ENCODE measurements at regions not wholly inside any gene's neighbourhood (a gene's known extent, or its start where the extent isn't known, plus 50 kb on each side); places are given as distances from the start of the nearest gene placed in this dataset.

DNA sequence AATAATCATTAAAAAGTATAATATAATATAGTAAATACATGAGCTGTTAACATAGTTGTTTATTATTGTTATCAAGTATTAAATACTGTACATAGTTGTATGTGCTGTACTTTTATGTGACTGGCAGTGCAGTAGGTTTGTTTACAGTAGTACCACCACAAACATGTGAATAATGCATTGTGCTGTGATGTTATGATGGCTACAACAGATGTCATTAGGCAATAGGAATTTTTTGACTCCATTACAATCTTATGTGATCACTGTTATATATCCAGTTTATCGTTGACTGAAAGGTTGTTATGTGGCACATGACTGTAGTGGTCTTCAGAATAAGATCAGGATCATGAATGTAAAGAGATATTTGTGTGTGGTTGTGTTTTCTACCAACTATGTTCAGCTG lies 577.8 kb downstream of the JRKL start (continued):
- TF ChIP-seq, protein P1, sequence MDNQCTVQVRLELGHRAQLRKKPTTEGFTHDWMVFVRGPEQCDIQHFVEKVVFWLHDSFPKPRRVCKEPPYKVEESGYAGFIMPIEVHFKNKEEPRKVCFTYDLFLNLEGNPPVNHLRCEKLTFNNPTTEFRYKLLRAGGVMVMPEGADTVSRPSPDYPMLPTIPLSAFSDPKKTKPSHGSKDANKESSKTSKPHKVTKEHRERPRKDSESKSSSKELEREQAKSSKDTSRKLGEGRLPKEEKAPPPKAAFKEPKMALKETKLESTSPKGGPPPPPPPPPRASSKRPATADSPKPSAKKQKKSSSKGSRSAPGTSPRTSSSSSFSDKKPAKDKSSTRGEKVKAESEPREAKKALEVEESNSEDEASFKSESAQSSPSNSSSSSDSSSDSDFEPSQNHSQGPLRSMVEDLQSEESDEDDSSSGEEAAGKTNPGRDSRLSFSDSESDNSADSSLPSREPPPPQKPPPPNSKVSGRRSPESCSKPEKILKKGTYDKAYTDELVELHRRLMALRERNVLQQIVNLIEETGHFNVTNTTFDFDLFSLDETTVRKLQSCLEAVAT (IDR thresholded peaks at IDR 0.05) = no peak
- TF ChIP-seq EP300 (IDR thresholded peaks at IDR 0.05; ENCODE audit: borderline replicate concordance in 1 of 2, control insufficient read depth in 1 of 2, low read depth in 2 of 2, low read length in 2 of 2) (no peak), CHD2 (IDR thresholded peaks at IDR 0.05; ENCODE audit: borderline replicate concordance, low read depth, low read length) (no peak)

DNA sequence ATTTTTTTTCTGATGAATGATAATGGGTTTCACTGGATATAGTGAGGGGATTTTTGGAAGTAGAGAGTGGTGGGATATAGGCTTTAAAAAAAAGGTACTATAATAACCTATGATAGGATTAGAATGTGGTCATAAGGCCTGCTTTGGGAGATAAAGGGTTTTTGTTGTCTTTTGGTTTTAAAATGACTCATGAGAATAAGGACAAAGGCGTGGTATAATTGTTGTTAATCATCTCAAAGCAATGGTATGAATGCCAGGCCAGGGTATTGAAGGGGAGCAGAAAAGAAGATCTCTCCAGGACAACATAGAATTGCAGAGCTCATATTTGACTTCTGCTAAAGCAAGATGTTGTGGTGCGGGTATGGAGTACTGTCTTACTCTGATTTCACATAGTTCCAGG lies 579.4 kb downstream of the JRKL start:
- no peak overlapping the region for H3K4me2 ChIP-seq (ENCODE audit: control insufficient read depth, insufficient read depth)
- 0% methylated on average over 2 of the region's 2 CpGs for WGBS (ENCODE audit: insufficient coverage, insufficient replicate concordance, low lambda C conversion rate, missing lambda C conversion rate)
- no peaks in the 10 kb centered on the region for H3K36me3 ChIP-seq (ENCODE audit: control insufficient read depth in 2 of 2, insufficient read depth in 2 of 2, low read length in 1 of 2)
- BruUV-seq (replicated peaks) = no TSS peak
- ChIA-PET CTCF (no interaction called here), RAD21 (ENCODE audit: unreplicated experiment) (no interaction called here), POLR2A (no interaction called here), SMC1A (ENCODE audit: uncharacterized antibody, unreplicated experiment) (no interaction called here)
- H4K20me1 ChIP-seq (ENCODE audit: control insufficient read depth, insufficient read depth) = no peaks in the 10 kb centered on the region
- no peak overlapping the region for H3K4me3 ChIP-seq
- H3K9me3 ChIP-seq (replicated peaks; ENCODE audit: control insufficient read depth, insufficient read depth, low read length) = no peaks in the 10 kb centered on the region
- ATAC-seq (no peak), DNase-seq (ENCODE audit: low read depth, low spot score) (no peak), FAIRE-seq (no peak)
- H3K27ac ChIP-seq (ENCODE audit: control insufficient read depth, insufficient read depth) = no peak overlapping the region
- no peak overlapping the region for H3K9ac ChIP-seq (ENCODE audit: control insufficient read depth, insufficient read depth, low read length)
- TF ChIP-seq, protein P2, sequence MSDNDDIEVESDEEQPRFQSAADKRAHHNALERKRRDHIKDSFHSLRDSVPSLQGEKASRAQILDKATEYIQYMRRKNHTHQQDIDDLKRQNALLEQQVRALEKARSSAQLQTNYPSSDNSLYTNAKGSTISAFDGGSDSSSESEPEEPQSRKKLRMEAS (IDR thresholded peaks at IDR 0.05; ENCODE audit: low read depth, low read length) = no peak
- TF ChIP-seq NR2C1 (IDR thresholded peaks at IDR 0.05) (no peak), MXI1 (IDR thresholded peaks at IDR 0.05; ENCODE audit: low read depth, low read length) (no peak), RELA (IDR thresholded peaks at IDR 0.05; ENCODE audit: borderline replicate concordance, partially characterized antibody) (no peak)
- TF ChIP-seq, protein P3, sequence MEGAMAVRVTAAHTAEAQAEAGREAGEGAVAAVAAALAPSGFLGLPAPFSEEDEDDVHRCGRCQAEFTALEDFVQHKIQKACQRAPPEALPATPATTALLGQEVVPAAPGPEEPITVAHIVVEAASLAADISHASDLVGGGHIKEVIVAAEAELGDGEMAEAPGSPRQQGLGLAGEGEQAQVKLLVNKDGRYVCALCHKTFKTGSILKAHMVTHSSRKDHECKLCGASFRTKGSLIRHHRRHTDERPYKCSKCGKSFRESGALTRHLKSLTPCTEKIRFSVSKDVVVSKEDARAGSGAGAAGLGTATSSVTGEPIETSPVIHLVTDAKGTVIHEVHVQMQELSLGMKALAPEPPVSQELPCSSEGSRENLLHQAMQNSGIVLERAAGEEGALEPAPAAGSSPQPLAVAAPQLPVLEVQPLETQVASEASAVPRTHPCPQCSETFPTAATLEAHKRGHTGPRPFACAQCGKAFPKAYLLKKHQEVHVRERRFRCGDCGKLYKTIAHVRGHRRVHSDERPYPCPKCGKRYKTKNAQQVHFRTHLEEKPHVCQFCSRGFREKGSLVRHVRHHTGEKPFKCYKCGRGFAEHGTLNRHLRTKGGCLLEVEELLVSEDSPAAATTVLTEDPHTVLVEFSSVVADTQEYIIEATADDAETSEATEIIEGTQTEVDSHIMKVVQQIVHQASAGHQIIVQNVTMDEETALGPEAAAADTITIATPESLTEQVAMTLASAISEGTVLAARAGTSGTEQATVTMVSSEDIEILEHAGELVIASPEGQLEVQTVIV (IDR thresholded peaks at IDR 0.05; ENCODE audit: borderline replicate concordance, partially characterized antibody) = no peak
- in situ Hi-C loops (cut with MboI) = no loop called here
- no peak overlapping the region for H2AFZ ChIP-seq (ENCODE audit: control insufficient read depth, low read depth, low read length)
- no peaks in the 10 kb centered on the region for H3K79me2 ChIP-seq (ENCODE audit: control insufficient read depth, insufficient read depth, low read length)
- intact Hi-C loops (cut with micrococcal nuclease; ENCODE audit: unreplicated experiment) = no loop called here
- H3K4me1 ChIP-seq (ENCODE audit: control insufficient read depth, insufficient read depth, low read length) = no peaks in the 10 kb centered on the region
- H3K27me3 ChIP-seq (replicated peaks in 1 of 2; ENCODE audit: control insufficient read depth in 2 of 2, insufficient read depth in 2 of 2, low read length in 1 of 2) = no peaks in the 10 kb centered on the region

Measured in GM12878 (cell line).